Progenitor cell of endocrine pancreas (in vitro differentiated cells): ENCODE measurements at regions not wholly inside any gene's neighbourhood (a gene's known extent, or its start where the extent isn't known, plus 50 kb on each side); places are given as distances from the start of the nearest gene placed in this dataset.

ENCODE experiments used
- DNase-seq: peaks from one replicate; pipeline ENCODE4 v3.0.0; 2021; ENCODE audit warnings: low spot score; ENCODE audit not compliant: unreplicated experiment
- H3K27ac Mint-ChIP-seq: 2 replicates; pipeline ENCODE4 v1.8.0; 2021; ENCODE audit warnings: mild to moderate bottlenecking, moderate library complexity, mixed read lengths
- H3K27me3 Mint-ChIP-seq: 2 replicates; pipeline ENCODE4 v1.8.0; 2021; ENCODE audit warnings: mixed read lengths
- H3K36me3 Mint-ChIP-seq: 2 replicates; pipeline ENCODE4 v1.8.0; 2022; ENCODE audit warnings: mixed read lengths; ENCODE audit not compliant: insufficient read depth
- H3K4me1 Mint-ChIP-seq: 2 replicates; pipeline ENCODE4 v1.8.0; 2021; ENCODE audit warnings: low read depth, mixed read lengths
- H3K4me3 Mint-ChIP-seq: 2 replicates; pipeline ENCODE4 v1.8.0; 2021; ENCODE audit warnings: low read depth, mild to moderate bottlenecking, moderate library complexity, mixed read lengths
- H3K9me3 Mint-ChIP-seq: 2 replicates; pipeline ENCODE4 v1.8.0; 2021; ENCODE audit warnings: low read depth, mixed read lengths
- TF ChIP-seq, protein P1 (sequence below): fragments of 200-600 bp; sonication (generic); IDR thresholded peaks from one replicate; pipeline ENCODE4 v1.5.0; 2021; ENCODE audit warnings: antibody characterized with exemption, mild to moderate bottlenecking; ENCODE audit not compliant: unreplicated experiment

GRCh38 chr21:27258742-27259448 lies 292.0 kb upstream of the ADAMTS5 start:
- peaks cover 3% of the 10 kb centered on the region for H3K4me1 Mint-ChIP-seq
- no peaks in the 10 kb centered on the region for H3K36me3 Mint-ChIP-seq
- no peak for DNase-seq
- no peak overlapping the region for H3K27ac Mint-ChIP-seq
- no peak overlapping the region for H3K4me3 Mint-ChIP-seq
- H3K9me3 Mint-ChIP-seq: peaks cover 5% of the 10 kb centered on the region
- H3K27me3 Mint-ChIP-seq: no peaks in the 10 kb centered on the region
- TF ChIP-seq, protein P1, sequence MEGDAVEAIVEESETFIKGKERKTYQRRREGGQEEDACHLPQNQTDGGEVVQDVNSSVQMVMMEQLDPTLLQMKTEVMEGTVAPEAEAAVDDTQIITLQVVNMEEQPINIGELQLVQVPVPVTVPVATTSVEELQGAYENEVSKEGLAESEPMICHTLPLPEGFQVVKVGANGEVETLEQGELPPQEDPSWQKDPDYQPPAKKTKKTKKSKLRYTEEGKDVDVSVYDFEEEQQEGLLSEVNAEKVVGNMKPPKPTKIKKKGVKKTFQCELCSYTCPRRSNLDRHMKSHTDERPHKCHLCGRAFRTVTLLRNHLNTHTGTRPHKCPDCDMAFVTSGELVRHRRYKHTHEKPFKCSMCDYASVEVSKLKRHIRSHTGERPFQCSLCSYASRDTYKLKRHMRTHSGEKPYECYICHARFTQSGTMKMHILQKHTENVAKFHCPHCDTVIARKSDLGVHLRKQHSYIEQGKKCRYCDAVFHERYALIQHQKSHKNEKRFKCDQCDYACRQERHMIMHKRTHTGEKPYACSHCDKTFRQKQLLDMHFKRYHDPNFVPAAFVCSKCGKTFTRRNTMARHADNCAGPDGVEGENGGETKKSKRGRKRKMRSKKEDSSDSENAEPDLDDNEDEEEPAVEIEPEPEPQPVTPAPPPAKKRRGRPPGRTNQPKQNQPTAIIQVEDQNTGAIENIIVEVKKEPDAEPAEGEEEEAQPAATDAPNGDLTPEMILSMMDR: no peak

DNA sequence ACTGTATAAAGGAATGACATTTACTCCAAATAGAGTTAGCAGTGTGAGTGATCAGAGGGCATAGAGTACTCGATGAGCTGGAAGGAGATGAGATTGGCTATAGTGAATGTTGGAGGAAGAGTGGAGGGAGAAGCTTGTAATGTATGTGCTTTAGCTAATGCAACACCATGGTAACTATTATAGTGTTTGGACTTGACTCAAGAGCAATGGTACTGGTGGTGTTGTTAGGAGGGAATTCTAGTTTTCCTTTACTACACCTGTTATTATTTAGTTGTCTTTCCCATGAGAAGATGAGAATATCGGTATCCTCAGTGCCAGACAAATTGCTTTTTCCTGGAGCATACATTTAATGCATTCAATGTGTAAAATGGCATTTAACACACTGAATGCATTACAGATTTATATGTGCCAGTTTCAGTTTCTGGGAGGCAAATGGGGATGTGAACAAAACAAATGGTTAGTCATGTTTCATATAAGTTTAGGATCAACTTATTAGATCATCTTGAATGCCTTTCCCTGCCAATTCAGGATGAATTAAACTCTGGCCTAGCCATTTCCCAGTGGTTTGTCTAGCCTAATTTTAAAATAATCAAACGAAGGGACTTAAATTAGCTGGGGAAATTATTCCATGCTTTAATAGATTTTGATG lies 291.1 kb upstream of the ADAMTS5 start:
- peaks cover 5% of the 10 kb centered on the region for H3K9me3 Mint-ChIP-seq
- H3K4me1 Mint-ChIP-seq: peaks cover 1% of the 10 kb centered on the region
- DNase-seq: no peak
- H3K27ac Mint-ChIP-seq: no peak overlapping the region
- H3K4me3 Mint-ChIP-seq: no peak overlapping the region
- TF ChIP-seq, protein P1: no peak
- H3K27me3 Mint-ChIP-seq: no peaks in the 10 kb centered on the region
- no peaks in the 10 kb centered on the region for H3K36me3 Mint-ChIP-seq

DNA sequence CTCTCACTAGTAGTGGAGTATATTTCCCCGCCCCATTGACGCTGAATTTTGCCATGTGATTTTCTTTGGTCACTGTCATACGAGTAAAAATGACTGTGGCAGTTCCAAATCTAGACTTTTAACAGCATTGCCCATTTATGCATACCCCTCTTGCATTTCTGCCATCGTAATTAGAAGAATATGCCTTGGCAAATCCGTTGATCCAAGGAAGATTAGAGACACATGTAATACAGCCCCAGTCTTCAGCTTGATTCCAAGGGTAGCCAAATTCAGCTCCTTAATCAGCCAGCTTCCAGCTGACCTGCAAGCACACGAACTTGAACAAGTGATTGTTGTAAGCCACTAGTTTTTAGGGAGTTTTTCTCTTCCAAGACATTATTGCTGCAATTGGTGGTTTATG lies 290.3 kb upstream of the ADAMTS5 start:
- TF ChIP-seq, protein P1: no peak
- DNase-seq: no peak
- no peak overlapping the region for H3K4me3 Mint-ChIP-seq
- no peaks in the 10 kb centered on the region for H3K27me3 Mint-ChIP-seq
- peaks cover 2% of the 10 kb centered on the region for H3K9me3 Mint-ChIP-seq
- peaks cover 1% of the 10 kb centered on the region for H3K4me1 Mint-ChIP-seq
- no peaks in the 10 kb centered on the region for H3K36me3 Mint-ChIP-seq
- no peak overlapping the region for H3K27ac Mint-ChIP-seq

- H3K4me1 Mint-ChIP-seq: no peaks in the 10 kb centered on the region
- no peaks in the 10 kb centered on the region for H3K36me3 Mint-ChIP-seq
- H3K27me3 Mint-ChIP-seq: no peaks in the 10 kb centered on the region
- H3K27ac Mint-ChIP-seq: no peak overlapping the region
- H3K4me3 Mint-ChIP-seq: no peak overlapping the region
- no peaks in the 10 kb centered on the region for H3K9me3 Mint-ChIP-seq
- no peak for DNase-seq
- TF ChIP-seq, protein P1: no peak
These were observed 284.9 kb upstream of the ADAMTS5 start for GRCh38 chr21:27251752-27252151.

GRCh38 chr21:27250366-27250765 lies 283.5 kb upstream of the ADAMTS5 start:
- H3K27me3 Mint-ChIP-seq: no peaks in the 10 kb centered on the region
- no peaks in the 10 kb centered on the region for H3K36me3 Mint-ChIP-seq
- no peak overlapping the region for H3K4me3 Mint-ChIP-seq
- no peak overlapping the region for H3K27ac Mint-ChIP-seq
- TF ChIP-seq, protein P1: no peak
- DNase-seq: no peak
- no peaks in the 10 kb centered on the region for H3K9me3 Mint-ChIP-seq
- no peaks in the 10 kb centered on the region for H3K4me1 Mint-ChIP-seq
